ENCODE measurements at regions not wholly inside any gene's neighbourhood (a gene's known extent, or its start where the extent isn't known, plus 50 kb on each side); places are given as distances from the start of the nearest gene placed in this dataset.

DNA sequence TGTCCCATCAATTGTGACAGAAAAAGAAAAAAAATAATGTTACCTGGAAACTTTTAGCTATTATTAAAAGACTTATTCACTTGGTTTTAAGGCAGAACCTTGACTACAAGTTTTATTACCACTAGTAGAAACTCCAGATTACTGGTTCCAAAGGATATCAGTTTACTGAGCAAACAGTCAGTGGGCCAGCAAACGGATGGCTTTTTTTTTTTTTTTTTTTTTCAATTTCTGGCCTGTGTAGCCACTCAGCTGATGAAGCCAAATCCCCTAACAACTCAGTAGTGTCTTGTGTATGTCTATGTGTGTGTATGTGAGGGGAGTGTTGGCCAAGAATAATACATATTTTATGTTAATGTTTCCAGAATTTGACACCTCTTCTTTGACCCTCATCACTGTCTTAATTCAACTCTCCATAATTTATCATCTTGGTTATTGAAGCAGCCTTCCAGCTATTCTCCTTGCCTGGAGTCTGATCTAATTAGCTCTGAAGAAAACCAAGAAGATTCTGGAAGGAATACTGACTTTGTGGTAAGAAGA, 724.9 kb downstream of the NSUN3 start:
- no peak for FAIRE-seq
- Histone ChIP-seq H3K4me3 (ENCODE audit: extremely low read depth in 1 of 4, insufficient read depth in 2 of 4, low read depth in 3 of 4, low read length in 4 of 4) (no peak overlapping the region), H3K27ac (ENCODE audit: low read depth, low read length) (no peak overlapping the region), H4K91ac (replicated peaks; ENCODE audit: insufficient read length, low read length) (no peak overlapping the region), H3K23me2 (ENCODE audit: low read depth, low read length) (no peaks in the 10 kb centered on the region), H3K9me3 (ENCODE audit: insufficient read depth in 2 of 2, low read depth in 1 of 2, low read length in 1 of 2) (no peaks in the 10 kb centered on the region), H2BK20ac (ENCODE audit: low read length) (no peak overlapping the region), H4K8ac (ENCODE audit: extremely low read depth, insufficient read depth, low read length) (no peak overlapping the region), H4K5ac (ENCODE audit: insufficient read length, low read depth, low read length) (no peak overlapping the region), H3K18ac (ENCODE audit: extremely low read depth, low read length) (no peak overlapping the region), H3K79me1 (ENCODE audit: low read depth, low read length) (no peaks in the 10 kb centered on the region), H2BK120ac (replicated peaks; ENCODE audit: low read depth, low read length) (no peak overlapping the region), H2AFZ (ENCODE audit: low read length) (no peak overlapping the region), H3K4me1 (replicated peaks in 1 of 4; ENCODE audit: control insufficient read depth in 3 of 4, insufficient read depth in 4 of 4, low read length in 3 of 4) (no peaks in the 10 kb centered on the region), H4K20me1 (replicated peaks in 1 of 2; ENCODE audit: control insufficient read depth in 1 of 2, insufficient read depth in 2 of 2, low read length in 2 of 2) (no peaks in the 10 kb centered on the region), H2BK15ac (ENCODE audit: low read length) (no peak overlapping the region), H3K36me3 (ENCODE audit: control insufficient read depth in 2 of 4, insufficient read depth in 4 of 4, low read length in 3 of 4) (no peaks in the 10 kb centered on the region), H2AK5ac (ENCODE audit: low read depth, low read length) (no peak overlapping the region), H3K79me2 (ENCODE audit: control insufficient read depth in 1 of 2, insufficient read depth in 2 of 2, low read length in 2 of 2) (no peaks in the 10 kb centered on the region), H3K14ac (ENCODE audit: insufficient read length) (no peak overlapping the region), H3K4me2 (ENCODE audit: insufficient read depth in 1 of 2, low read depth in 2 of 2, low read length in 2 of 2) (no peak overlapping the region), H2BK12ac (ENCODE audit: low read depth, low read length) (no peak overlapping the region), H3K4ac (replicated peaks; ENCODE audit: insufficient read length, low read depth, low read length) (no peak overlapping the region), H3K9ac (replicated peaks in 1 of 4; ENCODE audit: extremely low read depth in 1 of 4, low read depth in 3 of 4, low read length in 3 of 4) (no peak overlapping the region), H3K56ac (replicated peaks; ENCODE audit: insufficient read length, low read depth, low read length) (no peak overlapping the region), H3K23ac (ENCODE audit: insufficient read length) (no peak overlapping the region), H3K27me3 (replicated peaks in 1 of 4; ENCODE audit: control insufficient read depth in 3 of 4, extremely low read depth in 1 of 4, insufficient read depth in 3 of 4, low read length in 3 of 4) (no peaks in the 10 kb centered on the region), H2BK5ac (ENCODE audit: low read depth, low read length) (no peak overlapping the region)
- WGBS, 2 experiments (ENCODE audit: extremely low coverage in 1 of 2, insufficient coverage in 1 of 2, insufficient read length in 1 of 2, insufficient replicate concordance in 2 of 2, low coverage in 1 of 2, low lambda C conversion rate in 2 of 2, missing lambda C conversion rate in 1 of 2): 50% methylated on average over 1 of the region's 1 CpG; no CpG with 5 or more reads in 1 of the 2 experiments
- ChIA-PET POLR2A (ENCODE audit: partially characterized antibody) (no interaction called here), CTCF (ENCODE audit: partially characterized antibody) (interaction anchor here (0.6 to 1.1 kb wide), 2 partner anchors 538 to 573 kb away, joined by 3 to 4 read pairs; no protein-coding TSS in a partner anchor)
- no peak for DNase-seq (ENCODE audit: low read depth in 1 of 2, low spot score in 2 of 2)
- TF ChIP-seq CTBP2 (IDR thresholded peaks at IDR 0.05; ENCODE audit: borderline replicate concordance, insufficient read depth, insufficient read length, low read length): no peak
- TF ChIP-seq RAD21 (IDR thresholded peaks at IDR 0.05 in 1 of 2, conservative IDR thresholded peaks at IDR 0.05 in 1 of 2; ENCODE audit: low read depth in 2 of 2, low read length in 2 of 2): no peak
- no peak for TF ChIP-seq HDAC2 (IDR thresholded peaks at IDR 0.05; ENCODE audit: borderline replicate concordance in 1 of 2, low read depth in 2 of 2, low read length in 2 of 2)
- no peak for TF ChIP-seq RFX5 (IDR thresholded peaks at IDR 0.05; ENCODE audit: borderline replicate concordance, low read depth, low read length)
- TF ChIP-seq RXRA (IDR thresholded peaks at IDR 0.05; ENCODE audit: insufficient read depth, low read depth, low read length): no peak
- TF ChIP-seq, protein P1, sequence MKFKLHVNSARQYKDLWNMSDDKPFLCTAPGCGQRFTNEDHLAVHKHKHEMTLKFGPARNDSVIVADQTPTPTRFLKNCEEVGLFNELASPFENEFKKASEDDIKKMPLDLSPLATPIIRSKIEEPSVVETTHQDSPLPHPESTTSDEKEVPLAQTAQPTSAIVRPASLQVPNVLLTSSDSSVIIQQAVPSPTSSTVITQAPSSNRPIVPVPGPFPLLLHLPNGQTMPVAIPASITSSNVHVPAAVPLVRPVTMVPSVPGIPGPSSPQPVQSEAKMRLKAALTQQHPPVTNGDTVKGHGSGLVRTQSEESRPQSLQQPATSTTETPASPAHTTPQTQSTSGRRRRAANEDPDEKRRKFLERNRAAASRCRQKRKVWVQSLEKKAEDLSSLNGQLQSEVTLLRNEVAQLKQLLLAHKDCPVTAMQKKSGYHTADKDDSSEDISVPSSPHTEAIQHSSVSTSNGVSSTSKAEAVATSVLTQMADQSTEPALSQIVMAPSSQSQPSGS (IDR thresholded peaks at IDR 0.05; ENCODE audit: low read length): no peak
- no peak for TF ChIP-seq RNF2 (IDR thresholded peaks at IDR 0.05; ENCODE audit: borderline replicate concordance, low read depth, low read length, missing control alignments, poor library complexity, severe bottlenecking)
- TF ChIP-seq SIN3A (conservative IDR thresholded peaks at IDR 0.05 in 1 of 2, IDR thresholded peaks at IDR 0.05 in 1 of 2; ENCODE audit: low read depth in 1 of 2, low read length in 2 of 2): no peak
- TF ChIP-seq, protein P2, sequence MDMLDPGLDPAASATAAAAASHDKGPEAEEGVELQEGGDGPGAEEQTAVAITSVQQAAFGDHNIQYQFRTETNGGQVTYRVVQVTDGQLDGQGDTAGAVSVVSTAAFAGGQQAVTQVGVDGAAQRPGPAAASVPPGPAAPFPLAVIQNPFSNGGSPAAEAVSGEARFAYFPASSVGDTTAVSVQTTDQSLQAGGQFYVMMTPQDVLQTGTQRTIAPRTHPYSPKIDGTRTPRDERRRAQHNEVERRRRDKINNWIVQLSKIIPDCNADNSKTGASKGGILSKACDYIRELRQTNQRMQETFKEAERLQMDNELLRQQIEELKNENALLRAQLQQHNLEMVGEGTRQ (IDR thresholded peaks at IDR 0.05; ENCODE audit: low read length): no peak

Data from H1 (cell line).